H9 (cell line): ENCODE measurements at regions not wholly inside any gene's neighbourhood (a gene's known extent, or its start where the extent isn't known, plus 50 kb on each side); places are given as distances from the start of the nearest gene placed in this dataset.

Experiments used
- DNase-seq: peaks from one replicate; pipeline ENCODE4 v3.0.0-alpha.2; 2017
- H2AFZ ChIP-seq: one replicate; pipeline ENCODE4 v1.6.1; 2013; ENCODE audit warnings: mild to moderate bottlenecking, low read length, control low read depth, moderate library complexity
- H2AK5ac ChIP-seq: 2 replicates; pipeline ENCODE4 v1.6.1; 2013; ENCODE audit warnings: low read length, control low read depth, mixed read lengths; ENCODE audit not compliant: insufficient read length
- H2BK120ac ChIP-seq: one replicate; pipeline ENCODE4 v1.6.1; 2013; ENCODE audit warnings: low read depth, mild to moderate bottlenecking, low read length, control low read depth, inconsistent platforms; ENCODE audit not compliant: poor library complexity, severe bottlenecking
- H2BK12ac ChIP-seq: 2 replicates; pipeline ENCODE4 v1.6.1; 2013; ENCODE audit warnings: low read length, control low read depth, mixed read lengths, low read depth; ENCODE audit not compliant: insufficient read length
- H2BK15ac ChIP-seq: 2 replicates; pipeline ENCODE4 v1.6.1; 2013; ENCODE audit warnings: low read depth, low read length, control low read depth
- H2BK20ac ChIP-seq: one replicate; pipeline ENCODE4 v1.6.1; 2013; ENCODE audit warnings: low read depth, mild to moderate bottlenecking, low read length, control low read depth, inconsistent platforms; ENCODE audit not compliant: poor library complexity, severe bottlenecking
- H2BK5ac ChIP-seq: 2 replicates; pipeline ENCODE4 v1.6.1; 2013; ENCODE audit warnings: low read length, control low read depth, mixed read lengths; ENCODE audit not compliant: insufficient read length
- H3K14ac ChIP-seq: 2 replicates; pipeline ENCODE4 v1.6.1; 2013; ENCODE audit warnings: low read length, control low read depth; ENCODE audit not compliant: insufficient read depth
- H3K18ac ChIP-seq: 2 replicates; pipeline ENCODE4 v1.6.1; 2013; ENCODE audit warnings: low read depth, mild to moderate bottlenecking, mixed read lengths, low read length, control low read depth; ENCODE audit not compliant: insufficient read length
- H3K23ac ChIP-seq: 2 replicates; pipeline ENCODE4 v1.6.1; 2013; ENCODE audit warnings: low read length, control low read depth, mixed read lengths, low read depth; ENCODE audit not compliant: insufficient read length
- H3K23me2 ChIP-seq: 2 replicates; pipeline ENCODE4 v1.6.1; 2013; ENCODE audit warnings: low read depth, mild to moderate bottlenecking, mixed read lengths, low read length, control low read depth; ENCODE audit not compliant: insufficient read length, poor library complexity, severe bottlenecking
- H3K27ac ChIP-seq: 2 replicates; pipeline ENCODE4 v1.5.1; 2013; ENCODE audit warnings: low read length, control low read depth, mixed read lengths, low read depth; ENCODE audit not compliant: insufficient read length
- H3K27me3 ChIP-seq: 2 replicates; pipeline ENCODE4 v1.6.1; 2013; ENCODE audit warnings: low read length, control low read depth, inconsistent platforms; ENCODE audit not compliant: insufficient read depth
- H3K4ac ChIP-seq: 2 replicates; pipeline ENCODE4 v1.6.1; 2013; ENCODE audit warnings: low read depth, mild to moderate bottlenecking, control low read depth, inconsistent platforms, low read length, moderate library complexity
- H3K4me1 ChIP-seq: 2 replicates; pipeline ENCODE4 v1.6.1; 2013; ENCODE audit warnings: low read length, control low read depth, inconsistent platforms; ENCODE audit not compliant: insufficient read depth
- H3K4me2 ChIP-seq: 2 replicates; pipeline ENCODE4 v1.6.1; 2013; ENCODE audit warnings: low read length, control low read depth, mixed read lengths; ENCODE audit not compliant: insufficient read length, insufficient read depth
- H3K56ac ChIP-seq: 2 replicates; pipeline ENCODE4 v1.6.1; 2013; ENCODE audit warnings: low read depth, mild to moderate bottlenecking, mixed read lengths, low read length, control low read depth; ENCODE audit not compliant: insufficient read length
- H3K79me1 ChIP-seq: 2 replicates; pipeline ENCODE4 v1.6.1; 2013; ENCODE audit warnings: low read depth, mild to moderate bottlenecking, moderate library complexity, low read length, control low read depth, inconsistent platforms; ENCODE audit not compliant: insufficient read depth, poor library complexity, severe bottlenecking
- H3K79me2 ChIP-seq: 2 replicates; pipeline ENCODE4 v1.6.1; 2013; ENCODE audit warnings: low read length, control low read depth, inconsistent platforms; ENCODE audit not compliant: insufficient read depth
- H3K9ac ChIP-seq: 2 replicates; pipeline ENCODE4 v1.6.1; 2013; ENCODE audit warnings: low read length, control low read depth, mixed read lengths; ENCODE audit not compliant: insufficient read length; ENCODE audit errors: extremely low read depth
- H3K9me3 ChIP-seq: one replicate; pipeline ENCODE4 v1.6.1; 2013; ENCODE audit warnings: low read depth, low read length, inconsistent platforms; ENCODE audit not compliant: control insufficient read depth
- H3T11ph ChIP-seq: one replicate; pipeline ENCODE4 v1.6.1; 2013; ENCODE audit warnings: mild to moderate bottlenecking, low read length, control low read depth, inconsistent platforms
- H4K20me1 ChIP-seq: one replicate; pipeline ENCODE4 v1.6.1; 2013; ENCODE audit not compliant: control insufficient read depth, insufficient read length, insufficient read depth
- H4K5ac ChIP-seq: 2 replicates; pipeline ENCODE4 v1.6.1; 2013; ENCODE audit warnings: low read depth, mild to moderate bottlenecking, mixed read lengths, low read length, control low read depth; ENCODE audit not compliant: insufficient read length
- H4K8ac ChIP-seq: replicated peaks from 2 replicates; pipeline ENCODE4 v1.6.1; 2013; ENCODE audit warnings: low read length, control low read depth, mixed read lengths, low read depth; ENCODE audit not compliant: insufficient read length
- H4K91ac ChIP-seq: 2 replicates; pipeline ENCODE4 v1.6.1; 2013; ENCODE audit warnings: low read depth, mild to moderate bottlenecking, moderate library complexity, mixed read lengths, low read length, control low read depth; ENCODE audit not compliant: insufficient read length
- H3K27ac Mint-ChIP-seq, 3 experiments: 2 replicates in 2 of 3; 3 replicates in 1 of 3; pipeline ENCODE4 v1.8.0; 2020 to 2021; ENCODE audit warnings: mixed read lengths in 3 of 3, mild to moderate bottlenecking in 1 of 3, moderate library complexity in 1 of 3
- H3K27me3 Mint-ChIP-seq: 2 replicates; pipeline ENCODE4 v1.8.0; 2021; ENCODE audit warnings: low read depth, mild to moderate bottlenecking, moderate library complexity, mixed read lengths
- H3K36me3 Mint-ChIP-seq, 3 experiments: 2 replicates in 2 of 3; 3 replicates in 1 of 3; pipeline ENCODE4 v1.8.0; 2020 to 2021; ENCODE audit warnings: low read depth in 3 of 3, mixed read lengths in 3 of 3; ENCODE audit not compliant: insufficient read depth in 1 of 3
- H3K4me1 Mint-ChIP-seq, 2 experiments: 2 replicates each; pipeline ENCODE4 v1.8.0; 2020; ENCODE audit warnings: mixed read lengths in 2 of 2
- H3K4me3 Mint-ChIP-seq, 2 experiments: 2 replicates in 1 of 2; 3 replicates in 1 of 2; pipeline ENCODE4 v1.8.0; 2020 to 2021; ENCODE audit warnings: mild to moderate bottlenecking in 2 of 2, mixed read lengths in 2 of 2, moderate library complexity in 1 of 2
- H3K9me3 Mint-ChIP-seq, 2 experiments: 2 replicates in 1 of 2; 3 replicates in 1 of 2; pipeline ENCODE4 v1.8.0; 2020; ENCODE audit warnings: mild to moderate bottlenecking in 2 of 2, mixed read lengths in 2 of 2, moderate library complexity in 1 of 2
- WGBS: extraction: QIAGEN DNeasy Blood & Tissue Kit; methylation state at CpG from one replicate; pipeline ENCODE4 v1.1.7; 2013; ENCODE audit warnings: missing lambda C conversion rate, low lambda C conversion rate, mixed read lengths; ENCODE audit not compliant: insufficient read length; ENCODE audit errors: extremely low coverage; 5-methylcytosine and 5-hydroxymethylcytosine counted together
- TF ChIP-seq, protein P1 (sequence below): fragments of 200-600 bp; sonication (generic); conservative IDR thresholded peaks from 3 replicates; pipeline ENCODE4 v1.8.0; 2021; ENCODE audit warnings: antibody characterized with exemption, mild to moderate bottlenecking

GRCh38 chr1:83706354-83706938 lies 292.5 kb downstream of the TTLL7 start:
- H3K23me2 ChIP-seq: no peaks in the 10 kb centered on the region
- no peak overlapping the region for H2BK20ac ChIP-seq
- H2AK5ac ChIP-seq: no peak overlapping the region
- H4K8ac ChIP-seq: no peak overlapping the region
- no peak overlapping the region for H2BK5ac ChIP-seq
- H3K4me1 ChIP-seq: no peaks in the 10 kb centered on the region
- no peak overlapping the region for H3T11ph ChIP-seq
- H2AFZ ChIP-seq: no peak overlapping the region
- H2BK120ac ChIP-seq: no peak overlapping the region
- H4K5ac ChIP-seq: no peak overlapping the region
- no peak overlapping the region for H3K56ac ChIP-seq
- TF ChIP-seq, protein P1, sequence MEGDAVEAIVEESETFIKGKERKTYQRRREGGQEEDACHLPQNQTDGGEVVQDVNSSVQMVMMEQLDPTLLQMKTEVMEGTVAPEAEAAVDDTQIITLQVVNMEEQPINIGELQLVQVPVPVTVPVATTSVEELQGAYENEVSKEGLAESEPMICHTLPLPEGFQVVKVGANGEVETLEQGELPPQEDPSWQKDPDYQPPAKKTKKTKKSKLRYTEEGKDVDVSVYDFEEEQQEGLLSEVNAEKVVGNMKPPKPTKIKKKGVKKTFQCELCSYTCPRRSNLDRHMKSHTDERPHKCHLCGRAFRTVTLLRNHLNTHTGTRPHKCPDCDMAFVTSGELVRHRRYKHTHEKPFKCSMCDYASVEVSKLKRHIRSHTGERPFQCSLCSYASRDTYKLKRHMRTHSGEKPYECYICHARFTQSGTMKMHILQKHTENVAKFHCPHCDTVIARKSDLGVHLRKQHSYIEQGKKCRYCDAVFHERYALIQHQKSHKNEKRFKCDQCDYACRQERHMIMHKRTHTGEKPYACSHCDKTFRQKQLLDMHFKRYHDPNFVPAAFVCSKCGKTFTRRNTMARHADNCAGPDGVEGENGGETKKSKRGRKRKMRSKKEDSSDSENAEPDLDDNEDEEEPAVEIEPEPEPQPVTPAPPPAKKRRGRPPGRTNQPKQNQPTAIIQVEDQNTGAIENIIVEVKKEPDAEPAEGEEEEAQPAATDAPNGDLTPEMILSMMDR: no peak
- Mint-ChIP-seq H3K4me1 (peaks cover 4 to 16% of the 10 kb centered on the region in 2 experiments; a peak in 3 of 4 replicates), H3K4me3 (no peak overlapping the region), H3K9me3 (no peaks in the 10 kb centered on the region; a peak in 1 of 5 replicates), H3K36me3 (no peaks in the 10 kb centered on the region; a peak in 1 of 7 replicates), H3K27me3 (no peaks in the 10 kb centered on the region), H3K27ac (no peak overlapping the region)
- H3K4ac ChIP-seq: no peak overlapping the region
- H4K91ac ChIP-seq: no peak overlapping the region
- H3K23ac ChIP-seq: no peak overlapping the region
- DNase-seq: no peak
- H3K4me2 ChIP-seq: no peak overlapping the region
- no peaks in the 10 kb centered on the region for H3K9me3 ChIP-seq
- no peaks in the 10 kb centered on the region for H3K79me2 ChIP-seq
- H2BK15ac ChIP-seq: no peak overlapping the region
- WGBS: no CpG with 5 or more reads among the region's 3 CpGs
- no peaks in the 10 kb centered on the region for H4K20me1 ChIP-seq
- H3K27me3 ChIP-seq: no peaks in the 10 kb centered on the region
- H2BK12ac ChIP-seq: no peak overlapping the region
- H3K9ac ChIP-seq: no peak overlapping the region
- H3K27ac ChIP-seq: no peak overlapping the region
- H3K18ac ChIP-seq: no peak overlapping the region
- no peak overlapping the region for H3K14ac ChIP-seq
- H3K79me1 ChIP-seq: no peaks in the 10 kb centered on the region
